ENCODE measurements at regions not wholly inside any gene's neighbourhood (a gene's known extent, or its start where the extent isn't known, plus 50 kb on each side); places are given as distances from the start of the nearest gene placed in this dataset.

GRCh38 chr4:1499465-1499864, 93.2 kb upstream of the NKX1-1 start:
- no TSS peak for BruUV-seq (replicated peaks)
- Histone ChIP-seq H3K4me1 (ENCODE audit: insufficient read depth, low read length, poor library complexity, severe bottlenecking) (no peaks in the 10 kb centered on the region), H3K27me3 (replicated peaks; ENCODE audit: insufficient read depth, low read depth, low read length, poor library complexity) (peaks cover 4% of the 10 kb centered on the region), H3K27ac (ENCODE audit: low read depth, low read length, poor library complexity, severe bottlenecking) (no peak overlapping the region), H3K36me3 (ENCODE audit: insufficient read depth, low read length, poor library complexity, severe bottlenecking) (no peaks in the 10 kb centered on the region), H3K4me3 (ENCODE audit: low read depth, low read length, poor library complexity, severe bottlenecking) (no peak overlapping the region), H3K9me3 (ENCODE audit: low read depth, low read length, poor library complexity, severe bottlenecking) (no peaks in the 10 kb centered on the region)
- intact Hi-C loops (cut with micrococcal nuclease; ENCODE audit: unreplicated experiment), result no loop called here
- ChIA-PET POLR2A (ENCODE audit: low non-redundant PET) (no interaction called here), CTCF (no interaction called here)
- TF ChIP-seq CTCF (conservative IDR thresholded peaks at IDR 0.05; ENCODE audit: low read depth, low read length) (no peak), EZH2 (IDR thresholded peaks at IDR 0.05; ENCODE audit: borderline replicate concordance, low read depth, low read length, poor library complexity, severe bottlenecking) (no peak)
- no peak for DNase-seq (ENCODE audit: low spot score)

- TF ChIP-seq EZH2 (IDR thresholded peaks at IDR 0.05; ENCODE audit: borderline replicate concordance, low read depth, low read length, poor library complexity, severe bottlenecking), result no peak
- no peak for TF ChIP-seq CTCF (conservative IDR thresholded peaks at IDR 0.05; ENCODE audit: low read depth, low read length)
- CTCF ChIA-PET, result no interaction called here
- no TSS peak for BruUV-seq (replicated peaks)
These were observed 91.1 kb upstream of the NKX1-1 start for GRCh38 chr4:1497189-1497801.

GRCh38 chr4:1496116-1496642, 89.9 kb upstream of the NKX1-1 start:
- Histone ChIP-seq H3K27ac (ENCODE audit: low read depth, low read length, poor library complexity, severe bottlenecking) (no peak overlapping the region), H3K9me3 (ENCODE audit: low read depth, low read length, poor library complexity, severe bottlenecking) (no peaks in the 10 kb centered on the region), H3K4me3 (ENCODE audit: low read depth, low read length, poor library complexity, severe bottlenecking) (no peak overlapping the region), H3K27me3 (replicated peaks; ENCODE audit: insufficient read depth, low read depth, low read length, poor library complexity) (peaks cover 4% of the 10 kb centered on the region), H3K36me3 (ENCODE audit: insufficient read depth, low read length, poor library complexity, severe bottlenecking) (no peaks in the 10 kb centered on the region), H3K4me1 (ENCODE audit: insufficient read depth, low read length, poor library complexity, severe bottlenecking) (peaks cover 19% of the 10 kb centered on the region)
- POLR2A ChIA-PET (ENCODE audit: low non-redundant PET), result no interaction called here
- DNase-seq (ENCODE audit: low spot score), result no peak
- no peak for TF ChIP-seq CTCF (conservative IDR thresholded peaks at IDR 0.05; ENCODE audit: low read depth, low read length)
- BruUV-seq (replicated peaks), result no TSS peak
- CTCF ChIA-PET, result no interaction called here
- intact Hi-C loops (cut with micrococcal nuclease; ENCODE audit: unreplicated experiment), result no loop called here

More at GRCh38 chr4:1497189-1497801, 91.1 kb upstream of the NKX1-1 start:
- intact Hi-C loops (cut with micrococcal nuclease; ENCODE audit: unreplicated experiment), result no loop called here
- Histone ChIP-seq H3K4me3 (ENCODE audit: low read depth, low read length, poor library complexity, severe bottlenecking) (no peak overlapping the region), H3K4me1 (ENCODE audit: insufficient read depth, low read length, poor library complexity, severe bottlenecking) (peaks cover 17% of the 10 kb centered on the region), H3K9me3 (ENCODE audit: low read depth, low read length, poor library complexity, severe bottlenecking) (no peaks in the 10 kb centered on the region), H3K36me3 (ENCODE audit: insufficient read depth, low read length, poor library complexity, severe bottlenecking) (no peaks in the 10 kb centered on the region), H3K27ac (ENCODE audit: low read depth, low read length, poor library complexity, severe bottlenecking) (no peak overlapping the region), H3K27me3 (replicated peaks; ENCODE audit: insufficient read depth, low read depth, low read length, poor library complexity) (peaks cover 4% of the 10 kb centered on the region)
- POLR2A ChIA-PET (ENCODE audit: low non-redundant PET), result no interaction called here
- DNase-seq (ENCODE audit: low spot score), result no peak

Data from A673 (cell line).